ENCODE measurements at regions not wholly inside any gene's neighbourhood (a gene's known extent, or its start where the extent isn't known, plus 50 kb on each side); places are given as distances from the start of the nearest gene placed in this dataset.
"Not testable (repeated sequence)": the region's sequence is repeated elsewhere in the genome, so short reads cannot be mapped to it uniquely, and the experiment has no call there.

- ATAC-seq: no peak
- no peak for DNase-seq
- intact Hi-C loops (cut with micrococcal nuclease): no loop called here
Observed at GRCh38 chr5:145441228-145441627, 393.9 kb downstream of the PRELID2 start.

- no peak for ATAC-seq
- intact Hi-C loops (cut with micrococcal nuclease): no loop called here
- no peak for DNase-seq
Observed at GRCh38 chr5:145437627-145438026, 397.5 kb downstream of the PRELID2 start.

GRCh38 chr5:145433077-145433476, 402.1 kb downstream of the PRELID2 start:
- ATAC-seq: no peak
- no peak for DNase-seq
- intact Hi-C loops (cut with micrococcal nuclease): no loop called here

- ATAC-seq (no peak), DNase-seq (no peak)
- intact Hi-C loops (cut with micrococcal nuclease): no loop called here
Observed at GRCh38 chr5:145429170-145429569, 406.0 kb downstream of the PRELID2 start.

- DNase-seq: no peak
- intact Hi-C loops (cut with micrococcal nuclease): no loop called here
- no peak for ATAC-seq
Observed at GRCh38 chr5:145408048-145408341, 427.1 kb downstream of the PRELID2 start.

- ATAC-seq: no peak
- intact Hi-C loops (cut with micrococcal nuclease): no loop called here
Observed at GRCh38 chr5:145407300-145408047, 427.7 kb downstream of the PRELID2 start.

GRCh38 chr5:145403992-145404391, 431.1 kb downstream of the PRELID2 start:
- intact Hi-C loops (cut with micrococcal nuclease): no loop called here
- ATAC-seq (no peak), DNase-seq (no peak)

More at GRCh38 chr5:145407300-145408047, 427.7 kb downstream of the PRELID2 start:
- DNase-seq: no peak

- intact Hi-C loops (cut with micrococcal nuclease): no loop called here
- no peak for DNase-seq
- ATAC-seq: no peak
Observed at GRCh38 chr5:145396888-145397287, 438.3 kb downstream of the PRELID2 start.

- DNase-seq; ATAC-seq; intact Hi-C loops (cut with micrococcal nuclease): not testable (repeated sequence)
Observed at GRCh38 chr5:145395151-145395550, 440.0 kb downstream of the PRELID2 start.

GRCh38 chr5:145393426-145393825, 441.7 kb downstream of the PRELID2 start:
- ATAC-seq (no peak), DNase-seq (no peak)
- intact Hi-C loops (cut with micrococcal nuclease): no loop called here

GRCh38 chr5:145389047-145389446, 446.1 kb downstream of the PRELID2 start:
- ATAC-seq (no peak), DNase-seq (no peak)
- intact Hi-C loops (cut with micrococcal nuclease): no loop called here

GRCh38 chr5:145385276-145385675, 449.9 kb downstream of the PRELID2 start:
- ATAC-seq: no peak
- intact Hi-C loops (cut with micrococcal nuclease): no loop called here

GRCh38 chr5:145378226-145378625, 456.9 kb downstream of the PRELID2 start:
- ATAC-seq (no peak), DNase-seq (no peak)
- intact Hi-C loops (cut with micrococcal nuclease): no loop called here

More at GRCh38 chr5:145385276-145385675, 449.9 kb downstream of the PRELID2 start:
- DNase-seq: no peak

GRCh38 chr5:145375521-145375920, 459.6 kb downstream of the PRELID2 start:
- DNase-seq (no peak), ATAC-seq (no peak)
- intact Hi-C loops (cut with micrococcal nuclease): no loop called here

GRCh38 chr5:145365464-145365863, 469.7 kb downstream of the PRELID2 start:
- no peak for DNase-seq
- ATAC-seq: peak; percentile 70
- intact Hi-C loops (cut with micrococcal nuclease): no loop called here

- intact Hi-C loops (cut with micrococcal nuclease): no loop called here
- no peak for ATAC-seq
- no peak for DNase-seq
Observed at GRCh38 chr5:145362266-145362665, 472.9 kb downstream of the PRELID2 start.

GRCh38 chr5:145360936-145361335, 474.2 kb downstream of the PRELID2 start:
- ATAC-seq (no peak), DNase-seq (no peak)
- intact Hi-C loops (cut with micrococcal nuclease): no loop called here

GRCh38 chr5:145350513-145350912, 484.6 kb downstream of the PRELID2 start:
- ATAC-seq (no peak), DNase-seq (no peak)
- intact Hi-C loops (cut with micrococcal nuclease): no loop called here

- intact Hi-C loops (cut with micrococcal nuclease): no loop called here
- DNase-seq: no peak
- no peak for ATAC-seq
Observed at GRCh38 chr5:145347026-145347616, 488.0 kb downstream of the PRELID2 start.

- ATAC-seq (no peak), DNase-seq (no peak)
- intact Hi-C loops (cut with micrococcal nuclease): no loop called here
Observed at GRCh38 chr5:145345511-145346287, 489.4 kb downstream of the PRELID2 start.
